NOMO-1 treated with DMSO at 0.1 percent for 48 hours (cell line): ENCODE measurements at regions not wholly inside any gene's neighbourhood (a gene's known extent, or its start where the extent isn't known, plus 50 kb on each side); places are given as distances from the start of the nearest gene placed in this dataset.

Experiments
- DNase-seq: peaks from one replicate; lab custom pipeline; 2025; ENCODE audit not compliant: unreplicated experiment; lab: John Stamatoyannopoulos, UW

DNA sequence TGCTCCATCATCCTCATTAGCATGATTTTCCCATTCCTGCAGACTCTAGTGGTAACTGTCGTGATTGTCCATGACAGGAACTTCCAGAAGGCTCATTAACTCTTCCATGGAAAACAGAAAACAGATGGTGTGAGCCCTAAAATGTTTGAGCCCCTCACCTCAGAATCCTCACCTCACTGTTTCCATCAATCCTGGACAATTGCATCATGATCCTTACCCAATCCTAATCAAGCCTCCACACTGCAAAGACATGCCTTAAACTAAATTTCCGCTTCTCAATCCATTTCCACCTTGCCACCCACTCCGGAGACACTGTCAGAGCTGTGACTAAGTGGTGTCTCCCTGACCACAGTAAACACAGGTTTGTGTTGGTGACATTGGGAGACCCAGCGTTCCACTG, 311.0 kb upstream of the JARID2 start:
- DNase-seq = no peak

- DNase-seq = no peak
Observed at GRCh38 chr6:14936861-14937260, 309.0 kb upstream of the JARID2 start.

DNA sequence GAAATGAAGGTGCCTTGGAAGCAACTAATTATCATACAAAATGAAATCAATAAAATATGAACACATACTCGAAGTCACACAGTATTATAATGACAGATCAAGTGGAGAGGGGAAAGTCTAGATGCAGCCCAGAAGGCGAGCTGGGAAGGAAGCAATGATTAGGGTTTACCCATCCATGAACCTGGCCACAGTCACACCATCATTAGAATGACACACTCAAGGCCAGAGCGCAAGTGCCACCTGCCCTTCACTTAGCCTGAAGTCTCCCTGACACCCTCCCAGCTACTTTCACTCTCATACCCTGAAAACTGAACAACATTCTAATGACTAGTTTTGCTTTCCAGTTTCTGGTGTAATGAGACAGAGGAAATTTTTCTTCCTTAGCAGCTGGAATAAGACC, 302.8 kb upstream of the JARID2 start:
- no peak for DNase-seq

DNA sequence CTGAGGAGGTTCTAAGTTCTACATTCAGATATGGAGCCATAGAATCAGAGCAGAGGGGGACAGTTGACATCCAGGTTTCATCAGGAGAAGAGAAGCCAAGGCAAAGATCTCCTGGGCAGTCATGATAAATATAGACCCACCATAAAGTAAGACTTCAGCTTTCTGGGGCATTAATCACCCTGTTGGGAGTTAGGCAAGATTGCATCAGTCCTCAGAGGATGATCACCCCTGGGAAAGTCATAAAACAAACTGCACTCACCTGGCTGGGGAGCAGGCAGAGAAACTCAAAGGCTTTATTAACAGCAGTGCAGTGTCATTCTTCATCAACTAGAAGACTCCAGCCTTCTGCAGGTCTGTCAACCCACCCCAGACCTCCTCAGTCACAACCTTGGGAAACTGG, 301.3 kb upstream of the JARID2 start:
- peak; percentile 18 for DNase-seq

DNA sequence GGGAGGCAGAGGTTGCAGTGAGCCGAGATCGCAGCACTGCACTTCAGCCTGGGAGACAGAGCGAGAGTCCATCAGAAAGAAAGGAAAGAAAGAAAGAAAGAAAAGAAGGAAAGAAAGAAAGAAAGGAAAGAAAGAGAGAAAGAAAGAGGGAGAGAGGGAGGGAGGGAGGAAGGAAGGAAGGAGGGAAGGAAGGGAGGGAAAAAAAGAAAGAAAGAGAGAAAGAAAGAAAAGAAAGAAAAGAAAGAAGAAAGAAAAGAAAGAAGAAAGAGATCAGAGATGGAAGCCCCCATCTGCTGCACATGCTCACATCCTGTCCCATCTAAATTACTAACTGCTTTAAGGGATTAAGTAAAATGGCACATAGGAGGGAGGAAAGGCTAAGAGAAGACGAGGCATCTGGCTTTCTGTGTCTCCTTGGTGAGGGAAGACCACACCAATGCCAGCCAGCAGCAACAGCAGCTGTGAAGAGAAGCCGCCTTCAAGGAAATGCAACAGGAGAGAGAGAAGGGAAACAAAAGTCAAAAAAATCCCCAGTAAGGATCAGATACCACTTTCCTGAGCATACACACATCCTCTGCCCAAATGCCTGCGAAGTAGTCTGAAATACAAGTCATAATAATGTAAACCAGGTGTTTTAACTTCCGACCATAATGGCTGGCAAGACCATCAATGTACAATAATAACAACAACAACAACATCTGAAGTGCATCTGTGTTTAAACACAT, 300.2 kb upstream of the JARID2 start:
- DNase-seq = no peak

- no peak for DNase-seq
Observed at GRCh38 chr6:14946753-14947152, 299.1 kb upstream of the JARID2 start.

DNA sequence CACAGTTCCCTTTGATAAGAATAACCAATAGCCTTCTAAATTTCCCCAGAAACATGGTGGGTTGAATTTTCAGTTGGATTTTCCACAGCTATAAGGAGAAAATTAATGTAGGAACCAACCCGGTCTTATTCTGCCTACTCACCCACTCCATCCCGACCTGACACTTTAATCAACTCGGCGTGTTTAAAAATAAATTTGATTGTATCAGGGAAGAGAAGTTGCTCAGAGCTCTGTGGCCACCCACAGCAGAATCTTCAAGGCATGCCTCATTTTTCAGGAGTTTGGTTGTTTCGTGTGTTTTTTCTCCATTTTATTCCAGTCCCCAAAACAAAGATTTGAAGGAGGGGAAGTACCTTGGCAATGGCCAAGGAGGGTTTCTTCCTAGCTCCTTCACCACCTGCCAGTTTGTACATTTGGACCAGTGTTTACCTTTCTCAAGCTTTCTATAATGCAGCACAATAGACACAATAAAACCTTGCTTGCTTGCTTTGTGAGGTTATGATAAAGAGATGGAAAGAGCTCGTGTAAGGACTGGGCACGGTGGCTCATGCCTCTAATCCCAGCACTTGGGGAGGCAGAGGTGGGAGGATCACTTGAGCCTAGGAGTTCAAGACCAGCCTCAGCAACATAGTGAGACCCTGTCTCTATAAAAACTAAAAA, 297.2 kb upstream of the JARID2 start:
- no peak for DNase-seq

GRCh38 chr6:14950103-14950969, 295.5 kb upstream of the JARID2 start:
- DNase-seq = no peak

DNA sequence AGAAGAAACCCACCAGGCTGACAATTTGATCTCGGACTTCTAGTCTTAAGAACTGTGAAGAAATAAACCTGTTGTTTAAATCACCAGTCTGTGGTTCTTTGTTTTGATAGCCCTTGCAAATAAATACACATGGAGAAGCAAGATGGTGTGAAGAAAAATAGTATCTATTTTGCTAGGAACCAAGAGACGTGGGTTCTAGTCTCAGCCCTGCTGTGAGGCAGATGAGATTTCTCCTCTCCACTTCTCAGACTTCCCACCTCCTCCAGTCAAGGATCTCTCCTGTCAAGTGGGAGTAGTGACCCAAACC, 294.9 kb upstream of the JARID2 start:
- no peak for DNase-seq

DNA sequence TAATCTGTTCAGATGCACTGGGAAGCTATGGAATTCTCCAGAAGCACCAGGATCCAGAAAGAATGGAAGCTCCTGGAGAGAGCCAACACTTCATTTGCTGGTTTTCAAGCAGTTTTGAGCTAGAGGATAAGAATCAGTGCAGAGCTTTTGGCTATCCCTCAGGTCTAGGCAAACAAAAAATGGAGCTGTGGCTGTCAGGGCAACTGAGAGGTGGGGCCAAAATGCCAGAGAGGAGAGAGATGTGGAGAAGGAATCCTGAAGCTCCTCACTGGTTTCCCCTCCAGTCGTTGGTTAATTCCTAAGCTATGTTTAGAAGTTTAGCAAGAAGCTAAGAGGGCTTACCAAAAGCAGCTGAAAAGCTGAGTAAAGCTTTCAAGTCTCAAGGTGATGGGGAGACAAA, 294.2 kb upstream of the JARID2 start:
- no peak for DNase-seq

DNA sequence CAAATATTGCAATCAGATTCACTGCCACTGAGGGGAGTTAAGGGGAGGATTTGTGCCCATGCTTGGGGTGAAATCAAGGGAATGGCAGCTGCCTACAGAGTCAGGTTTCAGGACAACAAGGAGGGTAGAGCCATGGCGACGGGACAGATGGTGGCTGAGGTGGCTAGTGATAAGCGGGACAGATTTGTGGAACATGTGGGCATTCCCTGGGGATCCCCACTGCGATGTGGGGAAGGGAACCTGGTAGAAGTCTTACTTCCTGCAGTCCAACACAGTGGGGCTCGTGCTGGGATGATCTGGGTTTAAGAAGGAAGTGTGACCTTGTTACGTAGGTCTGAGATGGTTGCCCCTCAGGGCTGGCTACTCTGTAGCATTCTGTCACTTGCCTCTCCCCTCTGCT, 292.0 kb upstream of the JARID2 start:
- no peak for DNase-seq

DNA sequence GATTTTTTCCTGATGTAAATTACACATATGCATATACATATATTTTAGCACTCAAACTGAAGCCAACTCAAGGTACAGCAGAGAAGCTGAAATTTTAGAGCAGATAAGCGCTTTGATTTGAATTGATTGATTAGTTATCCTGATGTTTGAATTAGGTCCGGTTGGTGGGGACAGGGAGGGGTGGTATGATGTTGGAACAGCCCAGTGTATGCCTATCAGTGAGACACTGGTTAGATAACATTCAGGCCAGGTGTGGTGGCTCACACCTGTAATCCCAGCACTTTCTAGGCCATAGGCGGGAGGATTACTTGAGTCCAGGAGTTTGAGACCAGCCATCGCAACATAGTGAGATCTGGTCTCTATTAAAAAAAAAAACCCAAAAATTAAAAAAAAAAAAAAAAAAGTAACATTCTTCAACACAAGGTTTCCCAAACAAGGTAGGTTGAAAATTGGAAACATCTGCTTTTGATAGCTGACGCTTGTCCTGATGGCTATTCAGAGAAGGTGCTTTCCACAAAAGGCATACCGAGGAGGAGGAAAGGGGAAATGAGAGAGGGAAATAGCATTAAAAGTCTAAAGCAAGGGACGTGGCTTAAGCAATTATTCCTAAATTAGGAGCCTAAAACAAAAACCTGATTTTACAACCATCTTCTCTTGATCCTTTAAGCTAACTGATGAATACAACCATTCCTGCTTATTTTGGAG, 288.4 kb upstream of the JARID2 start:
- DNase-seq = peak; percentile 74

DNA sequence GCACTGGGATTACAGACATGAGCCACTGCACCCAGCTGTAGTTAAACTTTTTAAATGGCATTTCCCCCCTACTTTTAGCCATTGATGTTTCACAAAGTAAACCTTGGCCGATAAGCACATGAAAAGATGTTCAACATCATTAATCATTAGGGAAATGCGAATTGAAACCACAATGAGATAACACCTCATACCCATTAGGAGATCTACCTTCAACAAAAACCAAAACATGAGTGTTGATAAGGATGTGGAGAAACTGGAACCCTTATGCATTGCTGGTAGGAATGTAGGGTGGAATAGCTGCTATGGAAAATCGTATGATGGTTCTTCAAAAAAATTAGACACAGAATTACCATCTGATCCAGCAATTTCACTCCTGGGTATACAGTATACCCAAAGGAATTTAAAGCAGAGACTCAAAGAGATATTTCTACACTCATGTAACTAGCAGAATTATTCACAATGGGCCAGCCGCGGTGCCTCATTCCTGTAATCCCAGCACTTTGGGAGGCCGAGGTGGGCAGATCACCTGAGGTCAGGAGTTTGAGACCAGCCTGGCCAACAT, 286.5 kb upstream of the JARID2 start:
- DNase-seq = no peak

GRCh38 chr6:14964556-14965270, 281.2 kb upstream of the JARID2 start:
- DNase-seq = no peak

- no peak for DNase-seq
Observed at GRCh38 chr6:14965424-14966075, 280.3 kb upstream of the JARID2 start.

- no peak for DNase-seq
Observed at GRCh38 chr6:14966096-14966905, 279.6 kb upstream of the JARID2 start.

GRCh38 chr6:14966906-14967711, 278.8 kb upstream of the JARID2 start:
- DNase-seq = peak; percentile 67

DNA sequence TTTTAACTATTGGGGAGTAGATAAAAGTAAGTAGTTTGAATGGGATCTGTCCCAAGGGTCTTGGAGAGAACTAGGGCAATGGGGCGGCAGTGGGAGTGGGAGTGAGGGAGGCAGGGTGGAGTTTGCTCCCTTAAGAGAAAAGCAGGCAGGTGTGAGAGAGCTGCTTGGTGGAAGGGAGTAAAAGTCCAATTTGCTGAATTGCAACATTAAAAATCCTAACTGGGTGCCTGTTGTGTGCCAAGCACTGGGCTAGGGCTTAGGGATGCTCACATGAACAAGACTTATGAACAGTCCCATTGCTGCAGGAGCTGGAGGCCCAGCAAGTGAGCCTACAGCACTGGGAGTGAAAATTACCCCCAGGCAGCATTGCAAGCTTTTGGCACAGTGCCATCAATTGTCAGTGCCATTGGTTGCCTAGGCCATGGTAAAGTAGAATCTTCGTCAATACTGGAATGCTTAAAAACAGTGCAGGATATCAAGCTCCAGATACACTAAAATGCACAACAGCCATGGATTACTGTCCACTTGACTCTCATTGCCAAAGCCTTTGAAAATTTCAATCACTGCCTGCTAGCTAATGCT, 277.7 kb upstream of the JARID2 start:
- DNase-seq = no peak
